ENCODE measurements at regions not wholly inside any gene's neighbourhood (a gene's known extent, or its start where the extent isn't known, plus 50 kb on each side); places are given as distances from the start of the nearest gene placed in this dataset.

GRCh38 chr9:78745331-78745730 is 448.4 kb downstream of the PSAT1 start:
- H3K27ac ChIP-seq, result no peak overlapping the region
- DNase-seq (ENCODE audit: low spot score in 2 of 2), result no peak
- H3K4me3 ChIP-seq, result no peak overlapping the region
- no peaks in the 10 kb centered on the region for H3K4me1 ChIP-seq
- H3K36me3 ChIP-seq, result no peaks in the 10 kb centered on the region
- H3K9me3 ChIP-seq, result no peaks in the 10 kb centered on the region
- TF ChIP-seq EP300 (IDR thresholded peaks at IDR 0.05) (no peak), POLR2A (IDR thresholded peaks at IDR 0.05) (no peak), CTCF (IDR thresholded peaks at IDR 0.05) (no peak)
- H3K27me3 ChIP-seq, result no peaks in the 10 kb centered on the region
- 85 to 93% methylated on average over 5 of the region's 5 CpGs for WGBS, 2 donors

GRCh38 chr9:78746010-78746409 is 449.1 kb downstream of the PSAT1 start:
- no peak overlapping the region for H3K27ac ChIP-seq
- 38 to 40% methylated on average over 3 of the region's 3 CpGs for WGBS, 2 donors
- no peaks in the 10 kb centered on the region for H3K27me3 ChIP-seq
- H3K9me3 ChIP-seq, result peaks cover 0 to 5% (median 0%) of the 10 kb centered on the region in 4 donors
- H3K4me1 ChIP-seq, result no peaks in the 10 kb centered on the region
- H3K4me3 ChIP-seq, result no peak overlapping the region
- no peak for TF ChIP-seq EP300 (IDR thresholded peaks at IDR 0.05)
- TF ChIP-seq POLR2A (IDR thresholded peaks at IDR 0.05), result no peak
- TF ChIP-seq CTCF (IDR thresholded peaks at IDR 0.05), result no peak
- no peak for DNase-seq (ENCODE audit: low spot score in 2 of 2)
- H3K36me3 ChIP-seq, result no peaks in the 10 kb centered on the region

GRCh38 chr9:78753039-78753438 is 456.1 kb downstream of the PSAT1 start:
- H3K9me3 ChIP-seq, result peaks cover 0 to 11% (median 0%) of the 10 kb centered on the region in 4 donors
- no peak for DNase-seq (ENCODE audit: low spot score in 2 of 2)
- H3K4me1 ChIP-seq, result no peaks in the 10 kb centered on the region
- no peak overlapping the region for H3K4me3 ChIP-seq
- no peaks in the 10 kb centered on the region for H3K36me3 ChIP-seq
- TF ChIP-seq POLR2A (IDR thresholded peaks at IDR 0.05) (no peak), CTCF (IDR thresholded peaks at IDR 0.05) (no peak), EP300 (IDR thresholded peaks at IDR 0.05) (no peak)
- no peak overlapping the region for H3K27ac ChIP-seq
- no peaks in the 10 kb centered on the region for H3K27me3 ChIP-seq

GRCh38 chr9:78756813-78757510 is 460.0 kb downstream of the PSAT1 start:
- no peak overlapping the region for H3K27ac ChIP-seq
- no peak for TF ChIP-seq CTCF (IDR thresholded peaks at IDR 0.05)
- TF ChIP-seq EP300 (IDR thresholded peaks at IDR 0.05), result no peak
- no peak for TF ChIP-seq POLR2A (IDR thresholded peaks at IDR 0.05)
- no peak for DNase-seq (ENCODE audit: low spot score in 2 of 2)
- 63 to 64% methylated on average over 7 of the region's 7 CpGs for WGBS, 2 donors
- H3K36me3 ChIP-seq, result no peaks in the 10 kb centered on the region
- no peaks in the 10 kb centered on the region for H3K9me3 ChIP-seq
- no peak overlapping the region for H3K4me3 ChIP-seq
- no peaks in the 10 kb centered on the region for H3K27me3 ChIP-seq
- no peaks in the 10 kb centered on the region for H3K4me1 ChIP-seq

GRCh38 chr9:78763424-78763823 is 466.5 kb downstream of the PSAT1 start:
- H3K4me3 ChIP-seq, result no peak overlapping the region
- H3K36me3 ChIP-seq, result no peaks in the 10 kb centered on the region
- H3K27me3 ChIP-seq, result no peaks in the 10 kb centered on the region
- H3K27ac ChIP-seq, result no peak overlapping the region
- H3K4me1 ChIP-seq, result no peaks in the 10 kb centered on the region
- DNase-seq (ENCODE audit: low spot score in 2 of 2), result no peak
- no peak for TF ChIP-seq CTCF (IDR thresholded peaks at IDR 0.05)
- H3K9me3 ChIP-seq, result no peaks in the 10 kb centered on the region
- 97 to 98% methylated on average over 4 of the region's 4 CpGs for WGBS, 2 donors
